Activated CD4-positive, alpha-beta T cell treated with anti-CD3 and anti-CD28 coated beads, Interleukin-10, Interleukin-2, amounts not matched to agents 100 ng/mL and 50 ng/mL, durations not matched to agents 16 hours and 8 hours (primary cell): ENCODE measurements at regions not wholly inside any gene's neighbourhood (a gene's known extent, or its start where the extent isn't known, plus 50 kb on each side); places are given as distances from the start of the nearest gene placed in this dataset.

ENCODE experiments used
- DNase-seq: peaks from one replicate; pipeline ENCODE4 v3.0.0-alpha.2; 2020

DNA sequence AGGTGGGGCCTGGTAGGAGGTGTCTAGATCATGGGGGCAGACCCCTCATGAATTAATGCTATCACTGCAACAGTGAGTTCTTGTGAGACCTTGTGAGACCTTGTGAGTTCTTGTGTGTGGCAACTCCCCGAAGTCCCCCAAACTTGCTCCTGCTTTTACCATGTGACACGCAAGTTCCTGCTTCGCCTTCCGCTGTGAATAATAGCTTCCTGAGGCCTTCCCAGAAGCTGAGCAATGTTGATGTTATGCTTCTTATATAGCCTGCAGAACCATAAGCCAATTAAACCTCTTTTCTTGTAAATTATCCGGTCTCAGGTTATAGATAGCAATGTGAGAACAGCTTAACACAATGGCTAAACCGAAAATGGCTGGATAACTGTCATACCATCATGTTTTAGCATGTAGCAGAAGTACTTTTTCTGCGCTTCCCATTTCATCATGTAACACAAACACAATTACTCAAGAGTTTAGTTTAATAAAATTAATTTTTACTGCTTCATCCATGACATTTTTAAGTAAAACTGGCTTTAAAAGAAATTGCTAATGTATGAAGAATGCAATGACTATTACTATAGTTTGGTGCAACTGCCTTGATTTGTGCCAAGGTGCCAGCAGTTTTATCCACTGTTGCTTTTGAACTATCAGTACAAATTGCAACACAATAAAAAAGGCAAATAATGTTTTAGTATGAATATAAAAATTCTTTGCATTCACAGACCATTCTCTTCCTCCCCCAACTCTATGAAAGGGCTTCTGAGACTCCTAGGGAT is 87.7 kb upstream of the TMEM168 start:
- DNase-seq: no peak

DNA sequence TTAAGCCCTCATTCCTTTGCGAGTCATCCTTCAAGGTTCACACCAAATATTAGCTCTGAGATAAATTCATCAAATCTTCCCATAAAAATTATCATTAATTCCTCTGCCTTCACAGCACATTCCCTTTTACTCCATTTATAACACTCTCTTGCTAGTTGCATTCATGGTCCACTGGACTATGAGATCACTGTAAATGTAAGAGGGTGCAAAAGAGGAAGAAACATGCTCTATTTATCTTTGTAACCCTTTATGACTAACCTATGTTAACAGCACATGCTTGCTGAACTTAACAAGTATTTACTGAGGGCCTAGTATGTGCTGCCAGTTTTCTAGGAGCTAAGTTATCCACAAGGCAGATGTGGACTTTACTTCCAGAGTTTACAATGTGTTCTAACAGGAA is 86.7 kb upstream of the TMEM168 start:
- no peak for DNase-seq

DNA sequence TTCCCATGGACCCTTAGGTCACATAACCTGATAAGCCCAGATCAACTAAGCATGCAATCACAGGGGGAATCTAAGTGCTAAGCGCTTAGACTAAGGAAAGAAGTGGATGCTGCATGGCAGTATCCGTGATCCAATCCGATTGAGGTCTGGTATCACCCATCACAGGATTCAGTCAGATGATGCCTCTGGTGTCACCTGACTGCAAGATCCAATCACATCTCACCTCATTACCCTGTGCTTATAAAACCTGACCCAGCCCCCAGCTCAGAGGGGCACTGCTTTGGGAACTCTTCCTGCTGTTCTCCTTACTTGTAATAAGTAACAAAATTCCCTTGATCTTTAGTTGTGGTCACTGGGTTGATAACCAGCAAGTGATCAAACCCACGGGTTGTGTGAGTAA is 84.7 kb upstream of the TMEM168 start:
- DNase-seq: no peak

DNA sequence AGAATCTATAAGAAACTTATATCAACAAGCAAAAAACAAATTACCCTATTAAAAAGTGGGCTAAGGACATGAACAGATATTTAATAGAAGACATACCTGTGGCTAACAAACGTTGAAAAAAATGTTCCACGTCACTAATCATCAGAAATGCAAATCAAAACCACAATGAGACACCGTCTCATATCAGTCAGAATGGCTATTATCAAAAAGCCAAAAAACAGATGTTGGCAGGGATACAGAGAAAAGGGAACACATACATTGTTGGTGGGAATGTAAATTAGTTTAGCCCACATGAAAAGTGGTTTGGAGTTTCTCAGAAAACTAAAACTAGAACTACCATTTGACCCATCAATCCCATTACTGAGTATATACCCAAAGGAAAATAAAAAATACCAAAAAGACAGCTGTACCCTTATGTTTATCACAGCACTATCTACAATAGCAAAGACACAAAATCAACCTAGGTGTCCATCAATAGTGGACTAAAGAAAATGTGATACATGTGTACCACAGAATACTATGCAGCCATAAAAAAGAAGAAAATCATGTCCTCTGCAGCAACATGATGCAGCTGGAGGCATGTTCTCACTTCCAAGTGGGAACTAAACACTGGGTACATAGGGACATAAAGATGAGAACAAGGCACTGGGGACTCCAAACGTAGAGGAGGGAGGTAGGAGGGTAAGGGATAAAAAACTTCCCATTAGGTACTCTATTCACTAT is 83.8 kb upstream of the TMEM168 start:
- DNase-seq: no peak

DNA sequence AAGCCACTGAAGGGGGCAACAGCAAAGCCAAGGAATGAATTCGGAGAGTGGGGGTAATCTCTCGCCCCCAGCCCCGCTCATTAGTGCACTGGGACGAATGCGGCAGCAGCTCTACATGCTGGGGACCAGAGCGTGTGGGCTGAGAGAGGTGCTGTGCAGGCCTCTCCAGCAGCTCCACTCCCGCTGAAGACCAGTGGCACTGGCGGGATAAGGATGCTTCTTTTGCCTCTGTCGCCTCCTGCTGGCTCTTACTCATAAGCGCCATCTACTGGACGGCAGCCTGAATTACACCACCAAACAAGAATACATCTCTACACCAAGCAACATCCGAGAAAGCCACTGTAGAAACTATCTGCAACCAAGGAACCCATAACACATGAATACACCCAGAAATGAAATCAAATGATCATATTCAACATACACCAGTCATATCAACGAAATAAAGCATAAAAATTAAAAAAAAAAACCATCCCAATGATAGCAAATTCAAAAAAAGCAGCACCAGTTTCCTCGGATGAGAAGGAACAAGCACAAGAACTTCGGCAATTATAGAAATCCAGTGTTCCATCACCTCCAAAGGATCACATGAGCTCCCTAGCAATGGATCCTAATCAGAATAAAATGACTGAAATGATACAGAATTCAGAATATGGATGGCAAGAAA is 79.0 kb upstream of the TMEM168 start:
- peak; percentile 69 for DNase-seq

DNA sequence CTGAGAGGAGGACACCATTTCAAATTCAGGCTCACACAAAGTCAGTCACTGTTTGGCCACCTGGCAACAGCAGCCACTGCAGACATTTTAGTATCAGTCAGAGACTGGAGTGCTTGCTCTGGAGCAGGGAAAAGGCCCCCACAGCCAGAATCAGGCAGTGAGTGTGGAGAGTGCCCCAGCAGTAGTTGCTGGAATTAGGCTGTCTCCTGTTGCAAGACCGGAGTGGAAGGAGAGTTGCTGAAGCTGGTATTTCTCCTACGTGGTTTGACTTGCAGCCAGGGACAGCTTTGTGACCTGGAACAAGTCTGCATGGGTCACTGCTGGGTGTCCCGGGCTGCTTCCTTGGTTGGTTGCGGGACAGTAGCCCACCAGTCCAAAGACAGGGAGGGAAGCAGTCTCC is 78.4 kb upstream of the TMEM168 start:
- DNase-seq: no peak

DNA sequence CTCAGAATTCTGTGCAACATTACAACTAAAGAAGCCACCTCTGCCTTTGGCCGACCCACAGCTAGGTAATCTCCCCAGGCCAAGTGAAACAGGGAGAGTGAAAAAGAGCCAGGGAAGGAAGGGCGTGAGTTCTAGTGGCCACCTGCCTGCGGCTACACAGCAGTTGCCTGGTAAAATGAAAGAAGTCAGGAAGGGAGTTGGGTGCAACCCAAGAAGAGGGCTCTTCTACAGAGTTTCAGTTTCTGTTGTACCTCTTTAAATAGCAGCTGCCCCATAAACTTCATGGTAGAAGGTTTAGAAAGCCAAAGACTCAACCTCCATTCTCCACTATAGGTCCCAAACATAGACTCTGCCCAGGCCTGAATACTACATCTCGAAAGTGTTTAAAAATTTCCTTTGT is 76.2 kb upstream of the TMEM168 start:
- DNase-seq: no peak

DNA sequence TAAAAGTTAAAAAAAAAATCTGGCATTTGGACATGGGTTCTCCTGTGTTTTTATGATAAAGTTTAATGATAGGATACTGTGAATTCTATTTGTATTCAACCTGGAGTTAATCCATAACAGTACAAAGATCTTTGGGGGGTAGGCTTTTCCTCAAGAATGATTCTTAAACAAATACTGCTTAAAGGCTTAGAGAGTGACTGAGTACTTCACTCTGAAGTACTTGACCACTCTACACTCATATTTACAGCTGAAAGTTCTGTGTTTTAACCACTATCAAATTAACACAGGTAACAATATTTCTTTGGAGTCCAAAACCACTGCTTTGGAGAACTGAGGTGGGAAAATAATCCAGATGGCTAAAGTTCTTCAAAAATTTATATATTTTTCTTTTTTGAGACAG is 74.2 kb upstream of the TMEM168 start:
- no peak for DNase-seq

DNA sequence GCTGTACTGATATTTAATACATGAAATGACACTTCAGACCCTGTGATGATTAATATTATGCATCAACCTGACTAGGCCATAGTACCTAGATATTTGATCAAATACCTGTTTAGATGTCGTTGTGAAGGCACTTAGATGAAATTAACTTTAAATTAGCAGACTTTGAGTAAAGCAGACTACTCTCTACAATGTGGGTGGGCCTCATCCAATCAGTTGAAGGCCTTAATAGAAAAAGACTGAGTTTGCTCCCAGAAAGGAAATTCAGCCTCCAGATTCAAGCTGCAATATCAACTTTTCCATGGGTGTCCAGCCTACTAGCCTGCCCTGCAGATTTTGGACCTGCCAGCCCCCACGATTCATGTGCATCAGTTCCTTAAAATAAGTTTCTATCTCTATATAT is 68.6 kb upstream of the TMEM168 start:
- DNase-seq: no peak

DNA sequence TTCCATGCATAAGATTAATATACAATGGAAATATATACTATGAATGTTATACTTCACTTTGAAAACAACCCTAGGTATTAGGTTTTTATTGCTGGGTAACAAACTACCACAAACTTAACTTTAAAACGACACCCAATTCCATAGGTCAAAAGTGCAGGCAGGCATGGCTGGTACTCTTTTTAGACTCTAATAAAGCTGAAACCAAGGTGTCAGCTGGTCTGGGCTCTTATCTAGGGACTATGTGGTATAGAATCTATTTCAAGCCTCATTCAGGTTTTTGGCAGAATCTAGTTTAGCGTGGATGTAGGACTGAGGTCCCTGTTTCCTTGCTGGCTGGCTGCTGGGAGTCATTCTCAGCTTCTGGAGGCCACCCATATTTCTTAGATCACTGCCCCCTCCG is 65.0 kb upstream of the TMEM168 start:
- no peak for DNase-seq

DNA sequence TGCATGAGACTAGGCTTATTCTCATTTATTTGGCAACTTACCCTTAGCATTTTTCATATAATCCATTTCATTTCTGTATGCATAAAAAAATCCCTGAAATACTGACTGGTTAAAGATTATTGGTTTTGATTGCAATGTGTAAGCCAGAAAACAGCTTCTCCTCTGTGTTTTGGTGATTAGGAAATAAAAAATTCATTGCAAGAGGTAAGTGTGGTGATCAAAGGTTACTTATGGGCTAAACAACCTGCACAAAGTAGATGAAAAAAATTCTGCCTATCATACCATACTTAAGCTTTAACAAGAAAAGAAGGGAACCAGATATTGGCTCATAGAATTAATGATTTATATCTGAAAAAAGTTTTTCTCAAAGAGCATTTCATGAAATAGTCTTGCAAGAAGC is 64.0 kb upstream of the TMEM168 start:
- DNase-seq: no peak

DNA sequence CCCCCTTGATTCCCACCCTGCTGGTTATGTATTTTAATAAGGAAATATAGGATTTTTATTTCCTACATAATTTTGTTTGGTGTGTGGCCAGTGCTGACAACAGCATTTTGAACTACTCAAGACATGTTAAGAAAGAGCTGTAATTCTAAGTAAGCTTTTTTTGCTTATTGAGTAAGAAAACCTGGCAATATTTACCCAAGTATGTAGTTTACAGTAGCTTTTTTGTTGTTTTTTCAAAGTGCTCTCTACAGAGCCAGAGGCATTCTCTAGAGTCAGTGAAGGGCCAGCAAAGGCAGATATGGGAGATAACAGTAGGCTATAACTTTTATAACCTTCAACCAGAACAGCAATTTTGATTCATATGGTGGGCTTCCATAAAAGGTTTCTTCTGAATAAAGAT is 63.2 kb upstream of the TMEM168 start:
- DNase-seq: no peak

DNA sequence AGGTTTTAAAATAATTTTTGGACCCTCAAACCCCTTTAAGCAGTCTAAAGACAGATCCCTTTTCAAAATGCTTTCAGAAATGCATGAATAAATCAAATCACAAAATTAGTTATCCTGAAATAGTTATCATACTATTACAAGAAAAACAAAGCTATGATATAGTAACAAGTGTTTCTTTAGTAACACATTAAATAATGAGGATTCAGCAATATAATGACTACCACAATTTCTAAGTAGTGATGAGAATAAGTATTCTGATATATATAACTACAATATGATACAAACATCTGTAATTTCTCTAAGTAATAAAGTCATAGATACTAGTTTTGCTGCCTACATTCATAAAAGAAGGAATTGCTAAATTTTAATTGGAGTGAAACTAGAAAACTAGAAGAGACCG is 53.0 kb upstream of the TMEM168 start:
- DNase-seq: no peak
